ENCODE measurements at regions not wholly inside any gene's neighbourhood (a gene's known extent, or its start where the extent isn't known, plus 50 kb on each side); places are given as distances from the start of the nearest gene placed in this dataset.

DNA sequence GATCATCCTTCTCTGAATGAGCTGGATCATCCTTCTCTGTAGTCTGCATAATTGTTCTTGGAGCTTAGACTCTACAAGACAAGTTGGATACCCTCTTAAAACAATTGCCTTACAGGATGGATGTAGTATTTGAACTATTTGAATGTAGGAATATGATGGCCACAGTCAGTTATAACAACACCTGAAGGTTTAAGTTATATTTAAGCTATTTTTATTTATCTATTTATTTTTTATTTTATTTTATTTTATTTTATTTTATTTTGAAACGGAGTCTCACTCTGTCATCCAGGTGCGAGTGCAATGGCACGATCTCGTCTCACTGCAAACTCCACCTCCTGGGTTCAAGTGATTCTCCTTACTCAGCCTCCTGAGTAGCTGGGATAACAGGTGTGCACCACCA, 149.9 kb upstream of the SLIT2 start:
- WGBS (ENCODE audit: insufficient coverage) = 100% methylated on average over 3 of the region's 4 CpGs
- peaks cover 0 to 8% of the 10 kb centered on the region in 2 donors for H3K4me1 ChIP-seq (ENCODE audit: control insufficient read depth in 1 of 2, insufficient read depth in 2 of 2, low read length in 2 of 2)
- peaks cover under 1% of the 10 kb centered on the region for H3K4me1 Mint-ChIP-seq
- no peak overlapping the region for H3K4me3 ChIP-seq (replicated peaks in 1 of 3; ENCODE audit: low read depth in 2 of 3, low read length in 3 of 3)
- H3K9ac ChIP-seq (ENCODE audit: insufficient read depth, low read length, poor library complexity, severe bottlenecking) = no peak overlapping the region
- no peaks in the 10 kb centered on the region for H4K20me1 ChIP-seq (ENCODE audit: insufficient read depth, low read length)
- H3K27ac Mint-ChIP-seq = no peak overlapping the region
- H3K27me3 ChIP-seq (ENCODE audit: control insufficient read depth in 2 of 2, insufficient read depth in 2 of 2, low read length in 2 of 2) = no peaks in the 10 kb centered on the region
- H3K4me3 Mint-ChIP-seq = no peak overlapping the region
- H3K4me2 ChIP-seq (replicated peaks; ENCODE audit: extremely low read depth, low read length, poor library complexity, severe bottlenecking) = no peak overlapping the region
- H3K27ac ChIP-seq (ENCODE audit: low read depth in 1 of 2, low read length in 2 of 2) = no peak overlapping the region
- TF ChIP-seq, protein P1, sequence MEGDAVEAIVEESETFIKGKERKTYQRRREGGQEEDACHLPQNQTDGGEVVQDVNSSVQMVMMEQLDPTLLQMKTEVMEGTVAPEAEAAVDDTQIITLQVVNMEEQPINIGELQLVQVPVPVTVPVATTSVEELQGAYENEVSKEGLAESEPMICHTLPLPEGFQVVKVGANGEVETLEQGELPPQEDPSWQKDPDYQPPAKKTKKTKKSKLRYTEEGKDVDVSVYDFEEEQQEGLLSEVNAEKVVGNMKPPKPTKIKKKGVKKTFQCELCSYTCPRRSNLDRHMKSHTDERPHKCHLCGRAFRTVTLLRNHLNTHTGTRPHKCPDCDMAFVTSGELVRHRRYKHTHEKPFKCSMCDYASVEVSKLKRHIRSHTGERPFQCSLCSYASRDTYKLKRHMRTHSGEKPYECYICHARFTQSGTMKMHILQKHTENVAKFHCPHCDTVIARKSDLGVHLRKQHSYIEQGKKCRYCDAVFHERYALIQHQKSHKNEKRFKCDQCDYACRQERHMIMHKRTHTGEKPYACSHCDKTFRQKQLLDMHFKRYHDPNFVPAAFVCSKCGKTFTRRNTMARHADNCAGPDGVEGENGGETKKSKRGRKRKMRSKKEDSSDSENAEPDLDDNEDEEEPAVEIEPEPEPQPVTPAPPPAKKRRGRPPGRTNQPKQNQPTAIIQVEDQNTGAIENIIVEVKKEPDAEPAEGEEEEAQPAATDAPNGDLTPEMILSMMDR (IDR thresholded peaks at IDR 0.05) = no peak
- intact Hi-C loops (cut with micrococcal nuclease) = no loop called here
- H3K36me3 Mint-ChIP-seq = no peaks in the 10 kb centered on the region
- H3K9me3 Mint-ChIP-seq = peaks cover 0 to 8% (median 0%) of the 10 kb centered on the region in 7 donors
- H3K79me2 ChIP-seq (ENCODE audit: insufficient read depth, low read length) = no peaks in the 10 kb centered on the region
- H3K36me3 ChIP-seq (replicated peaks in 1 of 2; ENCODE audit: control insufficient read depth in 1 of 2, insufficient read depth in 2 of 2, low read length in 2 of 2) = no peaks in the 10 kb centered on the region
- peaks cover 0 to 2% (median 0%) of the 10 kb centered on the region in 3 donors for H3K27me3 Mint-ChIP-seq (ENCODE audit: low read depth in 3 of 3)
- no peaks in the 10 kb centered on the region for H3K9me3 ChIP-seq (replicated peaks in 1 of 2; ENCODE audit: control insufficient read depth in 1 of 2, insufficient read depth in 1 of 2, low read length in 2 of 2)
- no peak overlapping the region for H2AFZ ChIP-seq (ENCODE audit: insufficient read depth, low read depth, low read length, poor library complexity, severe bottlenecking)
- DNase-seq = no peak

DNA sequence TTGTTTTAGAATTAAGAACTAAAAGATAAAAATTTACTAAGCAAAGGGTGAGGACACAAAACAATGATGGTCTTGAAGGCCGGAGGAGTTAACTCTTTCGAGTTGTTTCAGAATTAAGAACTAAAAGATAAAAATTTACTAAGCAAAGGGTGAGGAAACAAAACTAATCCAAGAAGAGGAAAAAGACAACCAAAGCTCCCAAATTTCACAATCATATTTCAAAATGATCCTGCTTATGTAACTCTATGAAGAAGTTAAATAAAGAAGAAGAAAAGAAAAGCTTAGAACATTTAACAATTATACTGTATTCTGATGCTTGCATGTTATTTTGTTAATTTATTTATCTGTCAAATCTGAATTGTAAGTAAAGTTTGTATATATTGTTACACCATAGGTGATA, 154.8 kb upstream of the SLIT2 start:
- no peak overlapping the region for H3K9ac ChIP-seq (ENCODE audit: insufficient read depth, low read length, poor library complexity, severe bottlenecking)
- H3K36me3 ChIP-seq (replicated peaks in 1 of 2; ENCODE audit: control insufficient read depth in 1 of 2, insufficient read depth in 2 of 2, low read length in 2 of 2) = no peaks in the 10 kb centered on the region
- no peak overlapping the region for H3K4me3 ChIP-seq (replicated peaks in 1 of 3; ENCODE audit: low read depth in 2 of 3, low read length in 3 of 3)
- H3K9me3 ChIP-seq (replicated peaks in 1 of 2; ENCODE audit: control insufficient read depth in 1 of 2, insufficient read depth in 1 of 2, low read length in 2 of 2) = no peaks in the 10 kb centered on the region
- DNase-seq = peak in 1 of 3 donors; percentile 38
- H3K79me2 ChIP-seq (ENCODE audit: insufficient read depth, low read length) = no peaks in the 10 kb centered on the region
- peak overlapping the region; percentile 9 for H3K4me2 ChIP-seq (replicated peaks; ENCODE audit: extremely low read depth, low read length, poor library complexity, severe bottlenecking)
- H3K4me1 ChIP-seq (ENCODE audit: control insufficient read depth in 1 of 2, insufficient read depth in 2 of 2, low read length in 2 of 2) = peaks cover 3 to 8% of the 10 kb centered on the region in 2 donors
- no CpG with 5 or more reads among the region's 2 CpGs for WGBS (ENCODE audit: insufficient coverage)
- Mint-ChIP-seq H3K4me3 (no peak overlapping the region), H3K9me3 (peaks cover 0 to 3% (median 0%) of the 10 kb centered on the region in 7 donors), H3K4me1 (peaks cover 2% of the 10 kb centered on the region), H3K27me3 (ENCODE audit: low read depth in 3 of 3) (no peaks in the 10 kb centered on the region), H3K27ac (peak overlapping the region in 1 of 7 donors; percentile 12), H3K36me3 (no peaks in the 10 kb centered on the region)
- no peak overlapping the region for H2AFZ ChIP-seq (ENCODE audit: insufficient read depth, low read depth, low read length, poor library complexity, severe bottlenecking)
- H3K27me3 ChIP-seq (ENCODE audit: control insufficient read depth in 2 of 2, insufficient read depth in 2 of 2, low read length in 2 of 2) = no peaks in the 10 kb centered on the region
- TF ChIP-seq, protein P1 (IDR thresholded peaks at IDR 0.05) = no peak
- intact Hi-C loops (cut with micrococcal nuclease) = no loop called here
- peak overlapping the region in 1 of 2 donors; percentile 9 for H3K27ac ChIP-seq (ENCODE audit: low read depth in 1 of 2, low read length in 2 of 2)
- H4K20me1 ChIP-seq (ENCODE audit: insufficient read depth, low read length) = no peaks in the 10 kb centered on the region
